ENCODE measurements at regions not wholly inside any gene's neighbourhood (a gene's known extent, or its start where the extent isn't known, plus 50 kb on each side); places are given as distances from the start of the nearest gene placed in this dataset.

DNA sequence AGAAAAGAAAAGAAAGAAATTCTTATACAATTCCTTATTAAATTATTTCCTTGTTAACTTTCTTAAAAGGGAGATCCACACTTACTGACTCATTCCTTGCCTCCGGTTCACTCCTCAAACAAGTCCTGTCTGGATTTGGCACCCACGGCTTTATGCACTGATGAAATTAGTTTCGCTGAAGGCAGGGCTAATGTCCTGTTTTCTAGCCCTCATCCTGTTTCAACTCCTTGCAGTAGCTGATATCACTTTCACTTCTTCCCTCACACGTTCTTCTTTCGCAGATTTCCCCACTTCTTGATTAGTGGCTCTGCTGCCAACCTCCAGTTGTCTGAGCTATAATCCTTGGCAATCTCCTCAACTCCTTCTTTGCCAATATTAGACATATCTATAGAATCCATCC, 215.2 kb downstream of the URB2 start:
- Mint-ChIP-seq H3K27ac (no peak overlapping the region), H3K4me1 (peaks cover 0 to 6% of the 10 kb centered on the region in 2 donors), H3K9me3 (no peaks in the 10 kb centered on the region), H3K36me3 (no peaks in the 10 kb centered on the region), H3K27me3 (ENCODE audit: low read depth in 2 of 2) (peaks cover 5 to 23% of the 10 kb centered on the region in 2 donors), H3K4me3 (no peak overlapping the region)
- no peaks in the 10 kb centered on the region for H3K4me1 ChIP-seq (ENCODE audit: control insufficient read depth, insufficient read depth, low read length)
- ATAC-seq = no peak
- no peaks in the 10 kb centered on the region for H3K9me3 ChIP-seq (ENCODE audit: control insufficient read depth, insufficient read depth, low read length)
- intact Hi-C loops (cut with micrococcal nuclease) = no loop called here
- no peak overlapping the region for H3K4me3 ChIP-seq (ENCODE audit: low read length)
- WGBS (ENCODE audit: insufficient coverage) = 36% methylated on average over 5 of the region's 5 CpGs
- TF ChIP-seq, protein P1, sequence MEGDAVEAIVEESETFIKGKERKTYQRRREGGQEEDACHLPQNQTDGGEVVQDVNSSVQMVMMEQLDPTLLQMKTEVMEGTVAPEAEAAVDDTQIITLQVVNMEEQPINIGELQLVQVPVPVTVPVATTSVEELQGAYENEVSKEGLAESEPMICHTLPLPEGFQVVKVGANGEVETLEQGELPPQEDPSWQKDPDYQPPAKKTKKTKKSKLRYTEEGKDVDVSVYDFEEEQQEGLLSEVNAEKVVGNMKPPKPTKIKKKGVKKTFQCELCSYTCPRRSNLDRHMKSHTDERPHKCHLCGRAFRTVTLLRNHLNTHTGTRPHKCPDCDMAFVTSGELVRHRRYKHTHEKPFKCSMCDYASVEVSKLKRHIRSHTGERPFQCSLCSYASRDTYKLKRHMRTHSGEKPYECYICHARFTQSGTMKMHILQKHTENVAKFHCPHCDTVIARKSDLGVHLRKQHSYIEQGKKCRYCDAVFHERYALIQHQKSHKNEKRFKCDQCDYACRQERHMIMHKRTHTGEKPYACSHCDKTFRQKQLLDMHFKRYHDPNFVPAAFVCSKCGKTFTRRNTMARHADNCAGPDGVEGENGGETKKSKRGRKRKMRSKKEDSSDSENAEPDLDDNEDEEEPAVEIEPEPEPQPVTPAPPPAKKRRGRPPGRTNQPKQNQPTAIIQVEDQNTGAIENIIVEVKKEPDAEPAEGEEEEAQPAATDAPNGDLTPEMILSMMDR (IDR thresholded peaks at IDR 0.05) = no peak
- H3K27me3 ChIP-seq (ENCODE audit: control insufficient read depth, insufficient read depth, low read length) = no peaks in the 10 kb centered on the region
- no peaks in the 10 kb centered on the region for H3K36me3 ChIP-seq (ENCODE audit: control insufficient read depth, insufficient read depth, low read length)
- H3K27ac ChIP-seq (ENCODE audit: low read length) = no peak overlapping the region
- no peak for DNase-seq

DNA sequence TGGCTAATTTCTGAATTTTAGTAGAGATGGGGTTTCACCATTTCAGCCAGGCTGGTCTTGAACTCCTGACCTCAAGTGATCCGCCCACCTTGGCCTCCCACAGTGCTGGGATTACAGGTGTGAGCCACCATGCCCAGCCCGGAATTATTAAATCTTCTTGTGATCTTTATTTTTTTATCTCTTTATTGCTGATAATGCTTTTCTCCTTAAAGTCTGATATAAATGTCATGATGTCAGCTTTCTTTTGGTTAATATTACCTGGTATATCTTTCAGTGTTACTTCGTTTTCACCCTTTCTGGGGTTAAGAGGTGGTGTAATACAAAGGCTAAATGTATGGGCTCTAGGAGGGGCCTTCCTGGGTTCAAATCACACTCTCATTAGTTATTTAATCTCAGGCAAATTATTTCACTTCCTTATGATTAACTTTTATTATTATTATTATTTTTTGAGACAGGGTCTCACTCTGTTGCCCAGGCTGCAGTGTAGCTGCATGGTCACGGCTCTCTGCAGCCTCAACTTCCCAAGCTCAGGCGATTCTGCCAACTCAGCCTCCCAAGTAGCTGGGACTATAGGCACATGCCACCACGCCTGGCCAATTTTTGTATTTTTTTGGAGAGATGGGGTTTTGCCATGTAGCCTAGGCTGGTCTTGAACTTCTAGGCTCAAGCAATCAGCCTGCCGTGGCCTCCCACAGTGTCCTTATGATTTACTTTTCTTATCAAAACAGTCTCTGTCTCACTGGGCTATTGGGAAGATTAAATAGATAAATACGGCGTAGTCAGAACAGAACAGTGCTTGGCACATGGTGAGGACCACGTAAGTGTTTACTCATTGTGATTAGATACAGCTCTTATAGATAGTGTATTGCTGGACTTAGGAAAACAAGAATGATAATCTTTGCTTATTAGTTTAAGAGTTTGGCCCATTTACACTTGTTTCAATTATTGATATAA, 216.5 kb downstream of the URB2 start:
- no peaks in the 10 kb centered on the region for H3K9me3 Mint-ChIP-seq
- Histone ChIP-seq H3K4me1 (ENCODE audit: control insufficient read depth, insufficient read depth, low read length) (no peaks in the 10 kb centered on the region), H3K27ac (ENCODE audit: low read length) (no peak overlapping the region), H3K9me3 (ENCODE audit: control insufficient read depth, insufficient read depth, low read length) (no peaks in the 10 kb centered on the region), H3K4me3 (ENCODE audit: low read length) (no peak overlapping the region), H3K36me3 (ENCODE audit: control insufficient read depth, insufficient read depth, low read length) (no peaks in the 10 kb centered on the region), H3K27me3 (ENCODE audit: control insufficient read depth, insufficient read depth, low read length) (no peaks in the 10 kb centered on the region)
- DNase-seq = no peak
- no peak overlapping the region for H3K4me3 Mint-ChIP-seq
- TF ChIP-seq, protein P1 (IDR thresholded peaks at IDR 0.05) = no peak
- H3K27ac Mint-ChIP-seq = no peak overlapping the region
- intact Hi-C loops (cut with micrococcal nuclease) = no loop called here
- ATAC-seq = no peak
- no peaks in the 10 kb centered on the region for H3K36me3 Mint-ChIP-seq
- H3K4me1 Mint-ChIP-seq = peaks cover 0 to 6% of the 10 kb centered on the region in 2 donors
- peaks cover 5 to 18% of the 10 kb centered on the region in 2 donors for H3K27me3 Mint-ChIP-seq (ENCODE audit: low read depth in 2 of 2)
- 88% methylated on average over 10 of the region's 10 CpGs for WGBS (ENCODE audit: insufficient coverage)

DNA sequence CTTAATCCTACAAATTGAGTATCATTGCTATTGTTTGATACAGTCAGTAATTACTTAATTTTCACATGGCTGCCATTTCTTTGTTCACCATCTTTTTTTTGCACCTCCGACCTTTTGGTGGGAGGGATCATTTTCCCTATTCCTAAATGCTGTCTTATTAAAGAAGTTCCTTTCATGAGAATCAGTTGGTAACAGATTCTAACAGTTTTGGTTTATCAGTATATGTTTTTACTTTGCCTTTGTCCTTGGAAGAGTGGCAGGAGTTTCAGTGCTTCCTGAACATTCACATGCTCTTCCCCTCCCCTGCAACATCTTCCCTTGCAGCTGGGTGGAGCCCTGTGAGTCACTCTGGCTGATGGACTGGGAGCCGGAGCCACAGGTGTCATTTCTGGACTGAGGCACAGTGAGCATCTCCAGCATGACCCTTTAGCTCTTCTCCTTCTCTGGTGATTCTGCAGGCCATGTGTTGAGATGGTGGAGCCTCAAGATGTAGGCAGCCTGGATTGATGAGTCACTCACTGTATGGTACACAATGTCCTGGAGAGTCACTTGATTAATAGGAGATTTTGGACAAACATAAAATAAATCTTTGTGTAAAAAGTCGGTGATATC, 217.7 kb downstream of the URB2 start:
- H3K4me3 ChIP-seq (ENCODE audit: low read length) = no peak overlapping the region
- Mint-ChIP-seq H3K27ac (no peak overlapping the region), H3K9me3 (no peaks in the 10 kb centered on the region), H3K36me3 (no peaks in the 10 kb centered on the region), H3K4me3 (no peak overlapping the region), H3K27me3 (ENCODE audit: low read depth in 2 of 2) (peaks cover 5 to 18% of the 10 kb centered on the region in 2 donors), H3K4me1 (peaks cover 0 to 6% of the 10 kb centered on the region in 2 donors)
- no peaks in the 10 kb centered on the region for H3K27me3 ChIP-seq (ENCODE audit: control insufficient read depth, insufficient read depth, low read length)
- WGBS (ENCODE audit: insufficient coverage) = 75% methylated on average over 3 of the region's 3 CpGs
- ATAC-seq (no peak), DNase-seq (peak in 1 of 2 donors; percentile 6)
- no peaks in the 10 kb centered on the region for H3K36me3 ChIP-seq (ENCODE audit: control insufficient read depth, insufficient read depth, low read length)
- intact Hi-C loops (cut with micrococcal nuclease) = no loop called here
- no peak overlapping the region for H3K27ac ChIP-seq (ENCODE audit: low read length)
- H3K9me3 ChIP-seq (ENCODE audit: control insufficient read depth, insufficient read depth, low read length) = no peaks in the 10 kb centered on the region
- H3K4me1 ChIP-seq (ENCODE audit: control insufficient read depth, insufficient read depth, low read length) = no peaks in the 10 kb centered on the region
- TF ChIP-seq, protein P1 (IDR thresholded peaks at IDR 0.05) = no peak
